GM12878 (cell line): ENCODE measurements at regions not wholly inside any gene's neighbourhood (a gene's known extent, or its start where the extent isn't known, plus 50 kb on each side); places are given as distances from the start of the nearest gene placed in this dataset.

Source experiments
- BHLHE40 ChIP-seq, 2 experiments: fragments of 450-650 bp in 1 of 2; IDR thresholded peaks; 2 replicates each; pipeline ENCODE4 v1.6.1; 2011 to 2017; ENCODE audit warnings: low read depth in 2 of 2, borderline replicate concordance in 1 of 2, improper control_type of control experiment in 1 of 2, low read length in 1 of 2, mild to moderate bottlenecking in 1 of 2
- EP300 ChIP-seq, 2 experiments: fragments of 150-350 bp in 1 of 2; IDR thresholded peaks; 2 replicates each; pipeline ENCODE4 v1.6.1; 2011 to 2012; ENCODE audit warnings: low read depth in 2 of 2, low read length in 2 of 2, borderline replicate concordance in 1 of 2, improper control_type of control experiment in 1 of 2, inconsistent platforms in 1 of 2; ENCODE audit not compliant: control insufficient read depth in 1 of 2
- ESRRA ChIP-seq: IDR thresholded peaks from 2 replicates; pipeline ENCODE4 v1.6.1; 2012; ENCODE audit warnings: mild to moderate bottlenecking, low read length, improper control_type of control experiment
- JUNB ChIP-seq: IDR thresholded peaks from 2 replicates; pipeline ENCODE4 v1.6.1; 2016; ENCODE audit warnings: antibody characterized with exemption, mild to moderate bottlenecking
- KDM1A ChIP-seq: fragments of 200-600 bp; sonication (generic); IDR thresholded peaks from 2 replicates; pipeline ENCODE4 v1.6.1; 2016; ENCODE audit warnings: borderline replicate concordance
- LARP7 ChIP-seq: fragments of 450-650 bp; IDR thresholded peaks from 2 replicates; pipeline ENCODE4 v1.6.1; 2017; ENCODE audit warnings: mild to moderate bottlenecking
- POLR2AphosphoS5 ChIP-seq: IDR thresholded peaks from 2 replicates; pipeline ENCODE4 v1.6.1; 2011; ENCODE audit warnings: mild to moderate bottlenecking, low read length, inconsistent platforms
- REST ChIP-seq: IDR thresholded peaks from 2 replicates; pipeline ENCODE4 v1.6.1; 2012; ENCODE audit warnings: mild to moderate bottlenecking, low read depth, low read length
- SIN3A ChIP-seq: IDR thresholded peaks from 2 replicates; pipeline ENCODE4 v1.6.1; 2012; ENCODE audit warnings: low read depth, low read length, improper control_type of control experiment
- SUZ12 ChIP-seq: fragments of 200-600 bp; sonication (generic); IDR thresholded peaks from one replicate; pipeline ENCODE4 v1.6.1; 2018; ENCODE audit warnings: antibody characterized with exemption, mild to moderate bottlenecking; ENCODE audit not compliant: unreplicated experiment
- TCF3 ChIP-seq: IDR thresholded peaks from 2 replicates; pipeline ENCODE4 v1.6.1; 2012; ENCODE audit warnings: low read depth, mild to moderate bottlenecking, low read length, borderline replicate concordance; ENCODE audit not compliant: insufficient read depth
- ZNF274 ChIP-seq: IDR thresholded peaks from one replicate; pipeline ENCODE4 v1.8.0; 2011; ENCODE audit not compliant: insufficient read length, insufficient read depth
- TF ChIP-seq, protein P1 (sequence below), 3 experiments: IDR thresholded peaks in 2 of 3; conservative IDR thresholded peaks in 1 of 3; 2 replicates each; pipeline ENCODE4 v1.5.1; 2011; ENCODE audit warnings: low read depth in 3 of 3, low read length in 3 of 3, mild to moderate bottlenecking in 3 of 3, control low read depth in 2 of 3, moderate library complexity in 2 of 3, inconsistent platforms in 1 of 3, mixed read lengths in 1 of 3; ENCODE audit not compliant: control insufficient read depth in 2 of 3, insufficient read depth in 1 of 3; ENCODE audit errors: extremely low read depth in 1 of 3

DNA sequence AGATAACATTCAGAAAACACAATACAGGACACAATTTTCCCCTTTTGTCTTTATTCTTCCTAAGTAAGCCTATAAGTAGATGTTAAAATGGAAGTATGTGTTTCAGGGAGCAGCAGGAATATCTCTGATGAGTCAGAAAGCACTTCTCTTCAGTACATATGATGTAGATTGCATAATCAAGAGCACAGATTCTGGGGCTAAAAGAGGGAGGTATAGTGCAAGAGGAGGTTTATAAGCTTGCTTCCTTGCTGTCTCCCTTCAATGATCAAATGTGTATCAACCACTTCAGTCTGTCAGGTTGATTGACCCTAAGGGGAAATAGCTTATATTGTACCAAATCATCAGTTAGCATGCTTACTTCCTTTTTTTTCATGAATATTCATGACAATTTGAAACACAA, 822.8 kb downstream of the BRINP3 start:
- TF ChIP-seq, protein P1, sequence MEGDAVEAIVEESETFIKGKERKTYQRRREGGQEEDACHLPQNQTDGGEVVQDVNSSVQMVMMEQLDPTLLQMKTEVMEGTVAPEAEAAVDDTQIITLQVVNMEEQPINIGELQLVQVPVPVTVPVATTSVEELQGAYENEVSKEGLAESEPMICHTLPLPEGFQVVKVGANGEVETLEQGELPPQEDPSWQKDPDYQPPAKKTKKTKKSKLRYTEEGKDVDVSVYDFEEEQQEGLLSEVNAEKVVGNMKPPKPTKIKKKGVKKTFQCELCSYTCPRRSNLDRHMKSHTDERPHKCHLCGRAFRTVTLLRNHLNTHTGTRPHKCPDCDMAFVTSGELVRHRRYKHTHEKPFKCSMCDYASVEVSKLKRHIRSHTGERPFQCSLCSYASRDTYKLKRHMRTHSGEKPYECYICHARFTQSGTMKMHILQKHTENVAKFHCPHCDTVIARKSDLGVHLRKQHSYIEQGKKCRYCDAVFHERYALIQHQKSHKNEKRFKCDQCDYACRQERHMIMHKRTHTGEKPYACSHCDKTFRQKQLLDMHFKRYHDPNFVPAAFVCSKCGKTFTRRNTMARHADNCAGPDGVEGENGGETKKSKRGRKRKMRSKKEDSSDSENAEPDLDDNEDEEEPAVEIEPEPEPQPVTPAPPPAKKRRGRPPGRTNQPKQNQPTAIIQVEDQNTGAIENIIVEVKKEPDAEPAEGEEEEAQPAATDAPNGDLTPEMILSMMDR (IDR thresholded peaks at IDR 0.05 in 2 of 3, conservative IDR thresholded peaks at IDR 0.05 in 1 of 3; ENCODE audit: control insufficient read depth in 2 of 3, extremely low read depth in 1 of 3, insufficient read depth in 1 of 3, low read depth in 3 of 3, low read length in 3 of 3) = no peak
- TF ChIP-seq EP300 (IDR thresholded peaks at IDR 0.05; ENCODE audit: borderline replicate concordance in 1 of 2, control insufficient read depth in 1 of 2, low read depth in 2 of 2, low read length in 2 of 2) (no peak), LARP7 (no peak), JUNB (no peak), SUZ12 (no peak), ZNF274 (no peak), POLR2AphosphoS5 (no peak), TCF3 (no peak), KDM1A (no peak), BHLHE40 (IDR thresholded peaks at IDR 0.05; ENCODE audit: borderline replicate concordance in 1 of 2, low read depth in 2 of 2, low read length in 1 of 2) (no peak), SIN3A (no peak), ESRRA (no peak), REST (no peak)
